HCT116 (cell line): ENCODE measurements at regions not wholly inside any gene's neighbourhood (a gene's known extent, or its start where the extent isn't known, plus 50 kb on each side); places are given as distances from the start of the nearest gene placed in this dataset.

Experiments
- ATAC-seq: fragments of 200-7000 bp; cut with Tn5 transposase; 2 replicates; pipeline ENCODE4 v1.9.1; 2020; ENCODE audit warnings: mild to moderate bottlenecking, moderate library complexity
- BruUV-seq: library from RNA; stranded (reverse); fragments of 400-500 nt; replicated peaks from 2 replicates; lab custom pipeline; 2021; lab: Mats Ljungman, UMichigan
- CTCF ChIA-PET: fragments of 300-600 bp; sonication (Branson Sonifier 250); formaldehyde crosslinking; loops from one replicate; lab custom pipeline; 2021; ENCODE audit warnings: antibody characterized with exemption; lab: Charles Lee
- POLR2A ChIA-PET: fragments of 300-600, 350-600 bp; sonication (Branson Sonifier 250); formaldehyde crosslinking; loops from one replicate; lab custom pipeline; 2021; ENCODE audit warnings: antibody characterized with exemption; lab: Charles Lee
- RAD21 ChIA-PET, 2 experiments: fragments of 300-600 bp; sonication (Branson Sonifier 250); formaldehyde crosslinking; loops; one replicate each; lab custom pipeline; 2023; ENCODE audit warnings: low total read pairs in 2 of 2; ENCODE audit not compliant: uncharacterized antibody in 2 of 2, unreplicated experiment in 2 of 2, low non-redundant PET in 1 of 2; lab: Charles Lee
- DNase-seq: peaks from one replicate; pipeline ENCODE4 v3.0.0-alpha.2; 2010; ENCODE audit warnings: low read depth, low spot score
- H2AFZ ChIP-seq: fragments of 200-600 bp; shearing (Covaris generic), sonication (generic); 2 replicates; pipeline ENCODE4 v1.6.1; 2017; ENCODE audit warnings: low read depth, mixed run types, mixed read lengths, antibody characterized with exemption, low read length; ENCODE audit not compliant: poor library complexity, severe bottlenecking
- H3K27ac ChIP-seq: 2 replicates; pipeline ENCODE4 v1.5.1; 2012; ENCODE audit warnings: low read depth, low read length
- H3K27me3 ChIP-seq: fragments of 200-600 bp; sonication (generic); 2 replicates; pipeline ENCODE4 v1.6.1; 2016; ENCODE audit warnings: mixed run types, low read length, mixed read lengths; ENCODE audit not compliant: insufficient read depth
- H3K36me3 ChIP-seq, 2 experiments: fragments of 200-500 bp in 1 of 2; fragments of 200-600 bp in 1 of 2; sonication (Bioruptor generic) in 1 of 2; sonication (generic) in 1 of 2; 2 replicates each; pipeline versions ENCODE4 v1.5.1 to v1.6.1; 2014 to 2016; ENCODE audit warnings: low read length in 2 of 2, inconsistent platforms in 1 of 2, mixed read lengths in 1 of 2, mixed run types in 1 of 2; ENCODE audit not compliant: insufficient read depth in 2 of 2, control insufficient read depth in 1 of 2
- H3K4me1 ChIP-seq, 2 experiments: fragments of 200-600 bp in 1 of 2; sonication (generic) in 1 of 2; 2 replicates each; pipeline versions ENCODE4 v1.5.1 to v1.6.1; 2012 to 2017; ENCODE audit warnings: low read length in 2 of 2, inconsistent platforms in 1 of 2, mild to moderate bottlenecking in 1 of 2, mixed read lengths in 1 of 2, mixed run types in 1 of 2, moderate library complexity in 1 of 2; ENCODE audit not compliant: insufficient read depth in 2 of 2, control insufficient read depth in 1 of 2
- H3K4me2 ChIP-seq: fragments of 200-600 bp; sonication (generic); 2 replicates; pipeline ENCODE4 v1.6.1; 2017; ENCODE audit warnings: mixed run types, low read length, mixed read lengths
- H3K4me3 ChIP-seq, 2 experiments: fragments of 200-600 bp in 1 of 2; sonication (generic) in 1 of 2; replicated peaks in 1 of 2; 2 replicates each; pipeline ENCODE4 v1.5.1; 2011 to 2016; ENCODE audit warnings: low read length in 2 of 2, control low read depth in 1 of 2, low read depth in 1 of 2, mild to moderate bottlenecking in 1 of 2, mixed read lengths in 1 of 2, mixed run types in 1 of 2
- H3K79me2 ChIP-seq: fragments of 200-600 bp; sonication (generic); 2 replicates; pipeline ENCODE4 v1.6.1; 2017; ENCODE audit warnings: mild to moderate bottlenecking, mixed run types, low read length, moderate library complexity, mixed read lengths; ENCODE audit not compliant: insufficient read depth
- H3K9ac ChIP-seq: fragments of 200-600 bp; sonication (generic); 2 replicates; pipeline ENCODE4 v1.6.1; 2016; ENCODE audit warnings: low read length, mixed read lengths
- H3K9me2 ChIP-seq: fragments of 200-600 bp; sonication (generic), shearing (Covaris generic); 2 replicates; pipeline ENCODE4 v1.6.1; 2017; ENCODE audit warnings: mixed run types, mild to moderate bottlenecking, moderate library complexity; ENCODE audit not compliant: insufficient read depth
- H3K9me3 ChIP-seq, 2 experiments: fragments of 200-500 bp in 1 of 2; fragments of 200-600 bp in 1 of 2; sonication (Bioruptor generic) in 1 of 2; sonication (generic) in 1 of 2; 2 replicates each; pipeline ENCODE4 v1.6.1; 2014 to 2017; ENCODE audit warnings: low read length in 2 of 2, mixed read lengths in 2 of 2, inconsistent platforms in 1 of 2, low read depth in 1 of 2, mild to moderate bottlenecking in 1 of 2, mixed run types in 1 of 2, moderate library complexity in 1 of 2; ENCODE audit not compliant: control insufficient read depth in 1 of 2, insufficient read depth in 1 of 2
- H4K20me1 ChIP-seq: fragments of 200-600 bp; sonication (generic), shearing (Covaris generic); 2 replicates; pipeline ENCODE4 v1.6.1; 2017; ENCODE audit warnings: mixed run types, mild to moderate bottlenecking, moderate library complexity; ENCODE audit not compliant: insufficient read depth
- CBX3 ChIP-seq: IDR thresholded peaks from 2 replicates; pipeline ENCODE4 v1.6.1; 2012; ENCODE audit warnings: low read depth
- EGR1 ChIP-seq: IDR thresholded peaks from 2 replicates; pipeline ENCODE4 v1.6.1; 2012; ENCODE audit warnings: low read depth
- ELF1 ChIP-seq: IDR thresholded peaks from 2 replicates; pipeline ENCODE4 v1.6.1; 2012; ENCODE audit warnings: low read depth, borderline replicate concordance
- JUND ChIP-seq: IDR thresholded peaks from 2 replicates; pipeline ENCODE4 v1.6.1; 2012
- POLR2AphosphoS5 ChIP-seq: IDR thresholded peaks from 2 replicates; pipeline ENCODE4 v1.6.1; 2011; ENCODE audit warnings: mild to moderate bottlenecking, low read depth, low read length, moderate library complexity
- SP1 ChIP-seq: IDR thresholded peaks from 2 replicates; pipeline ENCODE4 v1.6.1; 2012; ENCODE audit warnings: low read depth
- TCF7L2 ChIP-seq: IDR thresholded peaks from 2 replicates; pipeline ENCODE4 v1.7.0; 2011; ENCODE audit warnings: borderline replicate concordance, inconsistent platforms; ENCODE audit not compliant: insufficient read depth, insufficient read length; ENCODE audit errors: extremely low read depth
- ZFX ChIP-seq: fragments of 450-650 bp; IDR thresholded peaks from 2 replicates; pipeline ENCODE4 v1.6.1; 2017
- ZNF274 ChIP-seq: fragments of 200-500 bp; sonication (Bioruptor generic); IDR thresholded peaks from 2 replicates; pipeline ENCODE4 v1.6.1; 2014; ENCODE audit warnings: mild to moderate bottlenecking, low read depth, low read length, inconsistent platforms
- intact Hi-C: fragments of 100-400 bp; cut with micrococcal nuclease; formaldehyde crosslinking; loops from 2 replicates; pipeline ENCODE4 v1.10.0; 2022
- TF ChIP-seq, protein P1 (sequence below), 3 experiments: fragments of 200-600 bp in 1 of 3; sonication (generic) in 1 of 3; IDR thresholded peaks in 2 of 3; conservative IDR thresholded peaks in 1 of 3; 2 replicates each; pipeline ENCODE4 v1.5.1; 2012 to 2017; ENCODE audit warnings: low read depth in 2 of 3, low read length in 2 of 3, antibody characterized with exemption in 1 of 3, borderline replicate concordance in 1 of 3, control low read depth in 1 of 3, mild to moderate bottlenecking in 1 of 3, mixed read lengths in 1 of 3, mixed run types in 1 of 3, moderate library complexity in 1 of 3; ENCODE audit not compliant: insufficient read depth in 1 of 3
- TF ChIP-seq, protein P2 (sequence below): IDR thresholded peaks from 2 replicates; pipeline ENCODE4 v1.6.1; 2012

DNA sequence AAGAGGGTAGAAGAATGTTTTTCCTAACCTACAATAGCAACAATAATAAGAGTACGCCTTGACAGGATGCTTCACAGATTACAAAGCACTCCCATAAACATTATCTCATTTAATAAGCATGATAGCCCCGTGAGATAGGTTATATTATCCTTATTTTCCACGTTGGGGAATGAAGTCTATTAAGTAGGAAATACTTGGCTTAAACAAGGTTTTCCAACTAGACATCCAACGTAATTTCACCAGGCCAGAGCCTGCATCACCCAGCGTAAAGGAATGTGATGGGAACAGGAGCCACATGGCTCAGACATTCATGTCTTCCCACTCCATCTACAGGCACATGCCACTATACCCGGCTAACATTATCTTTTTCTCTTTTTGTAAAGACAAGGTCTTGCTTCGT, 223.4 kb upstream of the AMIGO2 start:
- Histone ChIP-seq H3K9me2 (no peaks in the 10 kb centered on the region), H3K27ac (no peak overlapping the region), H3K9ac (no peak overlapping the region), H4K20me1 (no peaks in the 10 kb centered on the region), H3K79me2 (no peaks in the 10 kb centered on the region), H3K4me1 (peaks cover 0 to 3% of the 10 kb centered on the region in 2 experiments; a peak in 1 of 4 replicates), H3K4me2 (no peak overlapping the region), H3K4me3 (no peak overlapping the region), H3K9me3 (no peaks in the 10 kb centered on the region), H2AFZ (no peak overlapping the region), H3K36me3 (no peaks in the 10 kb centered on the region), H3K27me3 (no peaks in the 10 kb centered on the region)
- no peak for DNase-seq
- RAD21 ChIA-PET, result no interaction called here
- TF ChIP-seq, protein P1, sequence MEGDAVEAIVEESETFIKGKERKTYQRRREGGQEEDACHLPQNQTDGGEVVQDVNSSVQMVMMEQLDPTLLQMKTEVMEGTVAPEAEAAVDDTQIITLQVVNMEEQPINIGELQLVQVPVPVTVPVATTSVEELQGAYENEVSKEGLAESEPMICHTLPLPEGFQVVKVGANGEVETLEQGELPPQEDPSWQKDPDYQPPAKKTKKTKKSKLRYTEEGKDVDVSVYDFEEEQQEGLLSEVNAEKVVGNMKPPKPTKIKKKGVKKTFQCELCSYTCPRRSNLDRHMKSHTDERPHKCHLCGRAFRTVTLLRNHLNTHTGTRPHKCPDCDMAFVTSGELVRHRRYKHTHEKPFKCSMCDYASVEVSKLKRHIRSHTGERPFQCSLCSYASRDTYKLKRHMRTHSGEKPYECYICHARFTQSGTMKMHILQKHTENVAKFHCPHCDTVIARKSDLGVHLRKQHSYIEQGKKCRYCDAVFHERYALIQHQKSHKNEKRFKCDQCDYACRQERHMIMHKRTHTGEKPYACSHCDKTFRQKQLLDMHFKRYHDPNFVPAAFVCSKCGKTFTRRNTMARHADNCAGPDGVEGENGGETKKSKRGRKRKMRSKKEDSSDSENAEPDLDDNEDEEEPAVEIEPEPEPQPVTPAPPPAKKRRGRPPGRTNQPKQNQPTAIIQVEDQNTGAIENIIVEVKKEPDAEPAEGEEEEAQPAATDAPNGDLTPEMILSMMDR (IDR thresholded peaks at IDR 0.05 in 2 of 3, conservative IDR thresholded peaks at IDR 0.05 in 1 of 3; ENCODE audit: borderline replicate concordance in 1 of 3, insufficient read depth in 1 of 3, low read depth in 2 of 3, low read length in 2 of 3), result no peak
- TF ChIP-seq JUND (no peak), ZNF274 (no peak), EGR1 (no peak)
- no TSS peak for BruUV-seq
- intact Hi-C loops, result loop anchor here (10.0 kb wide), 2 partner anchors 382 to 958 kb away; no protein-coding TSS in a partner anchor
- POLR2A ChIA-PET, result no interaction called here
- CTCF ChIA-PET, result no interaction called here
- ATAC-seq, result no peak

DNA sequence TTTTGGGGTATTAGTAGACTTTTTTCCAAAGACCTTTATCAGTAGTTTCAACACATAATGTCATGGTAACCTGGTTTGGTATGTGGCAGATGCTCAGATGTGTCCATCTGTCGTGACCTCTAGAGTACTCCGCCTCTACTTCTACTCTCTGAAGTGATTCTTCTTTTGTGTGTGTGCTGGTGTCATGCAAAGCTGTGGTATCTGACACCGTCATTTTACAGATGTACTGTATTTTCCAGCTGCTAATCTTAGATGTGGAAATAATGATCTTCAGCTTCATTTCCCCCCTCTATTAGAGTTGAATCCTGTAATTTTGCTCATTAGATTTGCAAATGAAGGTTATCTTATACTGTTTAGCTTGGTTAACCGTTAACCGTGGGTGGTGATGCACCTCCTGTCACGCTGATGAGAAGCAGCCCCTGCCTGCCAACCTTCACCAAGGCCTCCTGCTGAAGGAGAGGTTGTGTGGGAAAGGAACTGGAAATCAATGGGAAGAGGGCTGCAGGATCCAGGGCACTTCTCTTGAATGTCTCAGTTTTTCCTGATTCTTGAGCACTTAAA, 222.4 kb upstream of the AMIGO2 start:
- Histone ChIP-seq H3K4me1 (peaks cover 0 to 8% of the 10 kb centered on the region in 2 experiments; a peak in 2 of 4 replicates), H3K27ac (no peak overlapping the region), H2AFZ (no peak overlapping the region), H3K9me2 (no peaks in the 10 kb centered on the region), H3K9ac (no peak overlapping the region), H3K27me3 (no peaks in the 10 kb centered on the region), H3K79me2 (no peaks in the 10 kb centered on the region), H3K36me3 (no peaks in the 10 kb centered on the region), H3K9me3 (no peaks in the 10 kb centered on the region), H3K4me3 (no peak overlapping the region), H4K20me1 (no peaks in the 10 kb centered on the region)
- ChIA-PET POLR2A (no interaction called here), RAD21 (no interaction called here), CTCF (no interaction called here)
- intact Hi-C loops, result loop anchor here (10.0 kb wide), 2 partner anchors 383 to 957 kb away; no protein-coding TSS in a partner anchor
- no peak for DNase-seq
- no TSS peak for BruUV-seq
- no peak for ATAC-seq
- TF ChIP-seq ZNF274 (no peak), POLR2AphosphoS5 (no peak), JUND (no peak), SP1 (no peak), CBX3 (no peak), ZFX (no peak), TCF7L2 (no peak), ELF1 (no peak)
- TF ChIP-seq, protein P2, sequence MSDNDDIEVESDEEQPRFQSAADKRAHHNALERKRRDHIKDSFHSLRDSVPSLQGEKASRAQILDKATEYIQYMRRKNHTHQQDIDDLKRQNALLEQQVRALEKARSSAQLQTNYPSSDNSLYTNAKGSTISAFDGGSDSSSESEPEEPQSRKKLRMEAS, result no peak
- TF ChIP-seq, all 23 proteins: peak for 0
- H3K4me2 ChIP-seq, result no peak overlapping the region
